ENCODE measurements at regions not wholly inside any gene's neighbourhood (a gene's known extent, or its start where the extent isn't known, plus 50 kb on each side); places are given as distances from the start of the nearest gene placed in this dataset.

DNA sequence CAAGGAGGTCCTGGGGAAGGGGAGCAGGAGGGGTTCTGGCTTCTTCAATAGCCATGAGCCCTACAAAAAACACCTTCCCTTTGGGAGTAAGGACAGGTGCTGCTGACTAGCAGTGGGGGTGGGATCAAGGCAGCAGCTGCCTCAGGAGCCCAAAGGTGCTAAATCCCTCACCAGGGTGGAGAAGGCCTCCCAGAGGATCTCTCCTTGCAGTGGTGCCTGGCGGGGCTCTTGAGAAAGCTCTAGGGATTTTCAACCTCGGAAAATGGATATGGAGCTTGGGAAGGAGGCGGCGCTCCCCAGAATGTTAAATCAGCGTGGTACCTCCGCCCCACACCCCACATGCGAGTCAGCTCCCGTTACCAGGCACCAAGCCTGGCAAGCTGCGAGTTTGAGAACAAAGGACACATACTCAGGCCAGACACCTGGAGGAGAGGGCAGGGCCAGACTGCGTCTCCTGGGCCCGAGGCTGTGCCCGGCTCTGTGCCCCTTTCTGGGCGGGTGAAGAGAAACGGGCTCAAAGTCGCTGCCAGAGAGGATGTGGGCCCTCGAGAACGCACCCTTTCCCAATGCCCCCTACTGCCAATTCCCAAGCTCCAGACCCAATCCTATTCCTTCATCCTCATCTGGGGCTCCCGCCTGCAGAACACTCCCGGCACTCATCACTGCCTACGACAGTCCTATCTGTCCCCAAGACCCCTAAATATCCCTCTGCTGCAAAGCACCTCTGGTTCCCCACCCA, 139.0 kb downstream of the BRD1 start:
- TF ChIP-seq TAF1 (IDR thresholded peaks at IDR 0.05; ENCODE audit: low read depth, low read length) (no peak), POLR2A (IDR thresholded peaks at IDR 0.05; ENCODE audit: low read depth, low read length) (no peak), PAX5 (IDR thresholded peaks at IDR 0.05; ENCODE audit: insufficient read depth, low read length, severe bottlenecking) (no peak)

Data from GM12891 (cell line).